Breast epithelium (tissue), 3 donors: ENCODE measurements at regions not wholly inside any gene's neighbourhood (a gene's known extent, or its start where the extent isn't known, plus 50 kb on each side); places are given as distances from the start of the nearest gene placed in this dataset.

Source experiments
- POLR2A ChIP-seq: fragments of 450-650 bp; IDR thresholded peaks from one replicate; pipeline ENCODE4 v1.6.1; 2016; ENCODE audit warnings: antibody characterized with exemption, mild to moderate bottlenecking, moderate library complexity
- POLR2AphosphoS5 ChIP-seq, 3 donors: sonication (generic); formaldehyde crosslinking; IDR thresholded peaks; one replicate each; pipeline ENCODE4 v1.6.1; 2017; ENCODE audit warnings: antibody characterized with exemption in 3 of 3
- TF ChIP-seq, protein P1 (sequence below), 3 donors: fragments of 450-650 bp; IDR thresholded peaks; one replicate each; pipeline ENCODE4 v1.5.1; 2016 to 2017; ENCODE audit warnings: antibody characterized with exemption in 3 of 3, mild to moderate bottlenecking in 3 of 3, moderate library complexity in 3 of 3

DNA sequence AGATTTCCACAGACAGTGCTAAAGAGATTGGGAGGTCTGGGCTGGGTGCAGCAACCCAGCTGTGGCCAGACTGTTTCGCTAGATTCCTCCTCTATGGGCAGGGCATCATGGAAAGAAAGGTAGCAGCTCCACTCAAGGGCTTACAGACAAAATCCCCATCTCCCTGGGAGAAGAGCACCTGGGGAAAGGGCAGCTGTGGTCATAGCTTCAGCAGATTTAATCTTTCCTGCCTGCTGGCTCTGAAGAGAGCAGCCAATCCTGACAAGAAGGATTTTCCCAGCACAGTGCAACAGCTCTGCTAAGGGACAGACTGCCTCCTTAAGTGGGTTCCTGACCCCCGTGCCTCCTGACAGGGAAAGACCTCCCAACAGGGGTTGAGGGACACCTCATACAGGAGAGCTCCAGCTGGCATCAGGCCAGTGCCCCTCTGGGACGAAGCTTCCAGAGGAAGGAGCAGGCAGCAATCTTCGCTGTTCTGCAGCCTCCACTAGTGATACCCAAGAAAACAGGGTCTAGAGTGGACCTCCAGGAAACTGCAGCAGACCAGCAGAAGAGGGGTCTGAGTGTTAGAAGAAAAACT is 1379.3 kb upstream of the ACO1 start:
- TF ChIP-seq, protein P1, sequence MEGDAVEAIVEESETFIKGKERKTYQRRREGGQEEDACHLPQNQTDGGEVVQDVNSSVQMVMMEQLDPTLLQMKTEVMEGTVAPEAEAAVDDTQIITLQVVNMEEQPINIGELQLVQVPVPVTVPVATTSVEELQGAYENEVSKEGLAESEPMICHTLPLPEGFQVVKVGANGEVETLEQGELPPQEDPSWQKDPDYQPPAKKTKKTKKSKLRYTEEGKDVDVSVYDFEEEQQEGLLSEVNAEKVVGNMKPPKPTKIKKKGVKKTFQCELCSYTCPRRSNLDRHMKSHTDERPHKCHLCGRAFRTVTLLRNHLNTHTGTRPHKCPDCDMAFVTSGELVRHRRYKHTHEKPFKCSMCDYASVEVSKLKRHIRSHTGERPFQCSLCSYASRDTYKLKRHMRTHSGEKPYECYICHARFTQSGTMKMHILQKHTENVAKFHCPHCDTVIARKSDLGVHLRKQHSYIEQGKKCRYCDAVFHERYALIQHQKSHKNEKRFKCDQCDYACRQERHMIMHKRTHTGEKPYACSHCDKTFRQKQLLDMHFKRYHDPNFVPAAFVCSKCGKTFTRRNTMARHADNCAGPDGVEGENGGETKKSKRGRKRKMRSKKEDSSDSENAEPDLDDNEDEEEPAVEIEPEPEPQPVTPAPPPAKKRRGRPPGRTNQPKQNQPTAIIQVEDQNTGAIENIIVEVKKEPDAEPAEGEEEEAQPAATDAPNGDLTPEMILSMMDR (IDR thresholded peaks at IDR 0.05): no peak
- no peak for TF ChIP-seq POLR2A
- no peak for TF ChIP-seq POLR2AphosphoS5 (IDR thresholded peaks at IDR 0.05)
